ENCODE measurements at regions not wholly inside any gene's neighbourhood (a gene's known extent, or its start where the extent isn't known, plus 50 kb on each side); places are given as distances from the start of the nearest gene placed in this dataset.

DNA sequence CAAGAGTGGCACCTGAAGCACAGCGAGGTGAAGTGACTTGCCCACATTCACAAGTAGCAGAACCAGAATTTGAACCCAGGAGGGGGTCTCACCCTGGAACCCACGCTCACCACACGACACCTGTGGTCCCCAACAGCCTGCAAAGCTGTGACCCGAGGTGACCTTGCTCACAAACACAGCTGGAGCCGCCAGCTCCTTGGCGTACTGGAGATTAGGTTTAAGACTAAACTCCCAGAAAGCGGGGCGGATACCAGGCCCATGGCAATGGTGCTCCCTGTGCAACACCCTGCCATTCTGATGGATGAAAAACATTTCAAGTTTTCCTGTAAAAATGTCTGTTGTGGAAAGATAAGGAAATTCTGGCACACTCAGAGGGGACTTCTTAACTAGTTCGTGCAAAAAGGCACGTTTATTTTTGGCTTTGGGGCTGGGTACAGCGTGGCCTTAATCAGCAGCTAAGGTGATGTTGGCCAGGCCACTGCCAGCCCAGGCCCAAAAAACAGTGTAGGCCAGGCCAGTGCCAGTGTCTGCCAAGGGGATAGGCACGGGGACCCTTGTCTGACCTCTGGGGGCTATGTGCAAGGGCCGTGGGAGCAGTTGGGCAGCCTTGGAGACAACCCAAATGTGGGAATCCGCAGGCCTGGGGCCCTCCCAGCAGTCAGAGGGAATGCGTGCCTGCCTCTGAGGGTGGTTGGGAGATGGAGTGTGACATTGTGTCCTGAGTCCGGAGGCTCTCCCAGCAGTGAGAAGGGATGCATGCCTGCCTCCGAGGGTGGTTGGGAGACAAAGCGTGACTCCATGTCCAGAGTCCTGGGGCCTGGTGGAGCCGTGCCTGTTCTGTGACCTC is 185.0 kb upstream of the HS6ST1 start:
- DNase-seq (no peak), ATAC-seq (no peak)
- Mint-ChIP-seq H3K4me3 (no peak overlapping the region), H3K36me3 (ENCODE audit: insufficient read depth) (no peaks in the 10 kb centered on the region), H3K27me3 (ENCODE audit: low read depth) (peaks cover 7% of the 10 kb centered on the region), H3K4me1 (ENCODE audit: low read depth) (no peaks in the 10 kb centered on the region), H3K9me3 (no peaks in the 10 kb centered on the region)

DNA sequence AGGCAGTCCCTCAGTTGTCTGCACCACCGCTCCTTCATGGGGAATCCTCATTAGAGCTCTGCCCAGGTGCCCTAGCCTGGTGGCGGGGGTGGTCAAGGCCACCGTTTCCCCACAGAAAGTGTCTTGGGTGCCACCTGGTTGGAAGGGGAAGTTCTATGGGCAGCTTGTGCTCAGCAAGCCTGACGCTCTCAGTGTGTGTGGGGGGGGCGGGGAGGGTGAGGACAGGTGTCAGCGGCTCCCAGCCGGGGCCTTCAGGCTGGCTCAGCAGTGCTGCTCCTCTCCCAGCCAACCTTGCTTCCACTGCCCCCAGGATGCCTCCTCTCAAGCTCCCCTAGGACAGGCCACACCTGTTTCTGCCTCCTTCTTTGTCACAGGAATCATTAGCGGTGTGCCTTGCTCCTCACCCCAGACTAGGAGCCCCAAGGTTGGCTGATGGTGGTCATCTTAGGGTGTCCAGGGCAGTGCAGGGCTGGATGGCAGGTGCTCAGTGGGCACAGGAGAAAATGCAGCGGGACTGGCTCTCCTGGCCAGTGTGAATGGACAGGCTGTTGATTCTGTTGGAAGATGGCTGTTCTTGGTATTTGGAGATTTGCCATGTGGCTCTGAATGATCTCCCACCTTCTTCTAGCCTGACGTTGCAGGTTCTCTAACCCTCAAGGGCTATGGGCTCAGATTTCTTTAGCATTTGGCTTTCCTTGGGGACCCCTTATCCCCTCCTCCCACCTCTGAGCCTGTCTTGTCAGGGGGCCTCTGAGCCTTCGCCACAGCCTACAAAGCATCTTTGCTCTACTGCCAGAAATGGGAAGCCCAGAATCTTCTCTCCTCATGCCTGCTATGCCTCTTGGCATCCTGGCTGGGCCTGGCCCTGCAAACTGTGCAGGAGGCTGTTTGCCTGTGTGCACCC is 185.8 kb upstream of the HS6ST1 start:
- Mint-ChIP-seq H3K9me3 (no peaks in the 10 kb centered on the region), H3K4me3 (no peak overlapping the region), H3K4me1 (ENCODE audit: low read depth) (no peaks in the 10 kb centered on the region), H3K36me3 (ENCODE audit: insufficient read depth) (no peaks in the 10 kb centered on the region), H3K27me3 (ENCODE audit: low read depth) (peaks cover 5% of the 10 kb centered on the region)
- ATAC-seq, result no peak
- no peak for DNase-seq

GRCh38 chr2:128505150-128505490 is 186.5 kb upstream of the HS6ST1 start:
- Mint-ChIP-seq H3K4me1 (ENCODE audit: low read depth) (no peaks in the 10 kb centered on the region), H3K4me3 (no peak overlapping the region), H3K27me3 (ENCODE audit: low read depth) (peaks cover 5% of the 10 kb centered on the region), H3K36me3 (ENCODE audit: insufficient read depth) (no peaks in the 10 kb centered on the region), H3K9me3 (no peaks in the 10 kb centered on the region)
- DNase-seq (no peak), ATAC-seq (no peak)

DNA sequence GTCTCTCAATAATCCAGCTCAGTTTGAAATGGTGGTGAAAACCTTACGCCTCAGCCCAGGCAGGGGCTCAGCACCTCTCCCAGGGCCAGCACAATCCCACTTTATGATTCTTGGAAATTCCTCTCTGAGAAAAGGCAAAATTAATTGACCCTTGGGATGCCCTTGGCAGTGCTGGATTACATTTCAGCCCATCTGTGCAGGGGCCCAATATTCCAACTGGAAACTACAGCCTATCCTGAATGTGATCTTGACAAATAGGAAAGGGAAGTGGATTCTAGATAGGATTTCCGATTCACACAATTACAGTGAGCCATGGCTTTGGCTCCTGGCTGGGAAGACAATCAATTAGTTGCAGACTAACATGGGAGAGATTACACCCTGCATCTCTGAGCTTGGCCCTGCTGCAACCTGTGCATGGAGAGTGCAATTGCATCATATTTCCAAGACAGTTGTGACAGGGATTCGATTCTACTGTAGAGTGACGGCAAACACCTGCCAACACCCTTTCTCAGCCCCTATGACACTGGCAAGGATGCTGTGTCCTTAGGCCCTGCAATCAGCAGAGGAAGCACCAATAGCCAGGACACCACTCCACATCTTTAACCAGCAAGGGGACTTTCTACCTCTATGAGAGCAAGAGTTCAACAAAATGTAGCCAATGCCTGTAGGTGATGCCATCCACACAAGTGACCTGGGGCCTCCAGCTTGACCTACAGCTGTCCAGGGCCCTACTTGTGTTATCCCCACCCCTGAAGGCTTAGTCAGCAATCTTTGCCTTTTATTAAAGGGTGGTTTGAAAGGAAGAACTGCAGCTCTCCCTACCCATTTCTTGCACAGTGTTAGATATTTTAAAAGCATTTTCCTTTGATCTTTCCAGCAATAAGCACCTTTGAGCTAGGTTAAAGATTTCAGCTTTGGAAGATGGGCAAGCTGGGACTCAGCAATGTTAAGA is 187.2 kb upstream of the HS6ST1 start:
- H3K4me3 Mint-ChIP-seq, result no peak overlapping the region
- H3K36me3 Mint-ChIP-seq (ENCODE audit: insufficient read depth), result no peaks in the 10 kb centered on the region
- peaks cover 5% of the 10 kb centered on the region for H3K27me3 Mint-ChIP-seq (ENCODE audit: low read depth)

DNA sequence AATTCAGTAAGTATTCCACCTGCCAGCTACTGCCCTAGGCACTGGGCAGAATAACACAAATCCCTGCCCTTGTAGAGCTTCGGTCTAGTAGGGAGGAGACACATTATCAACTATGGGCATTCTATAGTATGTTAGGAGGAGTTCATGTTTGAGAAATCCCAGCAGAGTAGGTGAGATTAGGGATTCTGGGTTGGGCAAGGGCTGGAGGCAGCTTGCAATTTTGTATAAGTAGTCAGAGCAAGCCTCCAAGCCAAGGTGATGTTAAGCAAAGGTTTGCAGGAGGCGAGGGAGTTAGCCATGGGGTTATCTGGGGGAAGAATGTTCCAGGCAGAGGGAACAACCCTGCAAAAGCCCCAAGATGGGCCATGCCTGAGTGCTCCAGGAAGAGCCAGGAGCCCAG is 187.9 kb upstream of the HS6ST1 start:
- DNase-seq, result no peak
- ATAC-seq, result no peak
- Mint-ChIP-seq H3K9me3 (no peaks in the 10 kb centered on the region), H3K4me3 (no peak overlapping the region), H3K36me3 (ENCODE audit: insufficient read depth) (no peaks in the 10 kb centered on the region), H3K27me3 (ENCODE audit: low read depth) (peaks cover 5% of the 10 kb centered on the region), H3K4me1 (ENCODE audit: low read depth) (no peaks in the 10 kb centered on the region)

More for the DNA sequence above, 187.2 kb upstream of the HS6ST1 start:
- H3K9me3 Mint-ChIP-seq, result no peaks in the 10 kb centered on the region
- DNase-seq (no peak), ATAC-seq (no peak)
- no peaks in the 10 kb centered on the region for H3K4me1 Mint-ChIP-seq (ENCODE audit: low read depth)

DNA sequence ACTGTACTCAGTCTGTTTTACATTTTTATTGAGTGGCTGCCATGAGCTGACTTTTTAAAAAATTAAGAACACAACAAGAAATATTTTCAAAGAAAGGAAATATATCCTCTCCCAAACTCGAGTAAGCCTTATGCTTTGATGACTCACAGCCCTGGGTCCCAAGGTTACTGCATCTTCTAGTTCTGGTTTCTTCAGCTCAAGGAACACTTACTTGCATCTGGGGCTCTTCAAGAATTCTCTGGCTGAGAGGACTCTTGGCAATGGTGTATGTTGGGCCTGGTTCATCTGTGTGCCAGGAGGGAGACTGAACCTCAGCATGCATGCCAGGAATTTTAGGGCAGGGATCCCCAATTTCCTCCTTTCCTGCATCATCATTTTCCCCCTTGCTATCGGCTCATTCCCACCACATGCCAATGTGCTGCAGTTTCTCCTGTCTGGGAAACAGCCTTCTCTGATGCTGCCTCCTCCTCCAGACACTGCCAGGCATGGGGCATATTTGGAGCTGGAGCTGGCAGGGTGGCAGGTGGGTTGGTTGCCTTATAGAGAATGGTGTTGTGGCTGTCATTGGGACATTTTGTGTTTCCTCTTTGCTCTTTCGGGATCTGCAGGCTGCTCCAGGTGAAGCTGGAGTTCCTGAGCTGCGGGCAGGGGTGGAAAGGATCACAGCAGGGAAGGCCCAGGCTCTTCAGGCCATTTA is 192.2 kb upstream of the HS6ST1 start:
- H3K36me3 Mint-ChIP-seq (ENCODE audit: insufficient read depth), result no peaks in the 10 kb centered on the region
- no peaks in the 10 kb centered on the region for H3K9me3 Mint-ChIP-seq
- no peaks in the 10 kb centered on the region for H3K27me3 Mint-ChIP-seq (ENCODE audit: low read depth)
- no peak for DNase-seq
- no peaks in the 10 kb centered on the region for H3K4me1 Mint-ChIP-seq (ENCODE audit: low read depth)
- ATAC-seq, result no peak
- H3K4me3 Mint-ChIP-seq, result no peak overlapping the region

GRCh38 chr2:128511731-128512378 is 193.2 kb upstream of the HS6ST1 start:
- no peaks in the 10 kb centered on the region for H3K27me3 Mint-ChIP-seq (ENCODE audit: low read depth)
- no peaks in the 10 kb centered on the region for H3K4me1 Mint-ChIP-seq (ENCODE audit: low read depth)
- ATAC-seq (no peak), DNase-seq (no peak)
- H3K9me3 Mint-ChIP-seq, result no peaks in the 10 kb centered on the region
- H3K36me3 Mint-ChIP-seq (ENCODE audit: insufficient read depth), result no peaks in the 10 kb centered on the region
- no peak overlapping the region for H3K4me3 Mint-ChIP-seq

DNA sequence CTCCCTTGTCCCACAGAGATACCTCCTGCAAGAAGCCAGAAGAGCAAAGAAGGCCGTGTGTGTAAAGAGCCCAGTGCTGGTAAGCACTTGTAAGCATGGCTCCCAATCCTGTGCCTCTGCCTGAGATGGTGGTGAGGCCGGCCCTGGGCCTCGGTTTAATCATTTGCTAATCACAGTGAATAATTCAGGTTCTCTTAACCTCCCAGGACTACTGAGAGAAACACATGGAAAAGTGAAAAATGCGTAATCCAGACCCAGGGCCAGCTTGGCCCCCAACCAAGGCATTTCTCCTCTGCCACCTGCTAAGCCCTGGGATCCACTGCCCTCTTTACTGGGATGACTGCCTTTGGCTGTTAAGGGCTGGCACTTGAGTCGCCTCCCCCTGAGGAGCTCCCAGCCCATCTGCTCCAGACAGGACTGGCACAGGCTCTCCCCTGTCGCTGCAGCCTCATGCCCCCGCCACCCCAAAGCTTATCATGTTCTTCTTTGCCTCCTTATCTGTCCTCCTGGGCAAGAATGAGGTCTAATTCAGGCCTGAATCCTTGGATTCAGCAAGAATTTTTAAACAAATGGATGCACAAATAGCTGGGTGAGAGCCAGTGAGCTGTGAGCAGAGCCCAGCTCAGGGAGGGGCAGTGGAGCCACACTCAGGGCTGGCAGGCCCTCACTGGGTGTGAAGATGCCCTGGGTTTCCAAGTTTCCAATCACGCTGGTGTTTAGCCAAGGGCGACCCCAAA is 193.9 kb upstream of the HS6ST1 start:
- ATAC-seq, result no peak
- H3K27me3 Mint-ChIP-seq (ENCODE audit: low read depth), result no peaks in the 10 kb centered on the region
- DNase-seq, result no peak
- no peaks in the 10 kb centered on the region for H3K4me1 Mint-ChIP-seq (ENCODE audit: low read depth)
- H3K36me3 Mint-ChIP-seq (ENCODE audit: insufficient read depth), result no peaks in the 10 kb centered on the region
- no peak overlapping the region for H3K4me3 Mint-ChIP-seq
- no peaks in the 10 kb centered on the region for H3K9me3 Mint-ChIP-seq

GRCh38 chr2:128513116-128513960 is 194.7 kb upstream of the HS6ST1 start:
- DNase-seq (no peak), ATAC-seq (no peak)
- Mint-ChIP-seq H3K4me3 (no peak overlapping the region), H3K9me3 (no peaks in the 10 kb centered on the region), H3K27me3 (ENCODE audit: low read depth) (no peaks in the 10 kb centered on the region), H3K36me3 (ENCODE audit: insufficient read depth) (no peaks in the 10 kb centered on the region), H3K4me1 (ENCODE audit: low read depth) (no peaks in the 10 kb centered on the region)

- DNase-seq (no peak), ATAC-seq (no peak)
- Mint-ChIP-seq H3K27me3 (ENCODE audit: low read depth) (no peaks in the 10 kb centered on the region), H3K36me3 (ENCODE audit: insufficient read depth) (no peaks in the 10 kb centered on the region), H3K4me3 (no peak overlapping the region), H3K9me3 (no peaks in the 10 kb centered on the region), H3K4me1 (ENCODE audit: low read depth) (no peaks in the 10 kb centered on the region)
These were observed 195.3 kb upstream of the HS6ST1 start for GRCh38 chr2:128513961-128514283.

GRCh38 chr2:128514555-128514955 is 195.9 kb upstream of the HS6ST1 start:
- Mint-ChIP-seq H3K9me3 (no peaks in the 10 kb centered on the region), H3K4me3 (no peak overlapping the region), H3K36me3 (ENCODE audit: insufficient read depth) (no peaks in the 10 kb centered on the region), H3K27me3 (ENCODE audit: low read depth) (no peaks in the 10 kb centered on the region), H3K4me1 (ENCODE audit: low read depth) (no peaks in the 10 kb centered on the region)
- DNase-seq, result no peak
- no peak for ATAC-seq

DNA sequence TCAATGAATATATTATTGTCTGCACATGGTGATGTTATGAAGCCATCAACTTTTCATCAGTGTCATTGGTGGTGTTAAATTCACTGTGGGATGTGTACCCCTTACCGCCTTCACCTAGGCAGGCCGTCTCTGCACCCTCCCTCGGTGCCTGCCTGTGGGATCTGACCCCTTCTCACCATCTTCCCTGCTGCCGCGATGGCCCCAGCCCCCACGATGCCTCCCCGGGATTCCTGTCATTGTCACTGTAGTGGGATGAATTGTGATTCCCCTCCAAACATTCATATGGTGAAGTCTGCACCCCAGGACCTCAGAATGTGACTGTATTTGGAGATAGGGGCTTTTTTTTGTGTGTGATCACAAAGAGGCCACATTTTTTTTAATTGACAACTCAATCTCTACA is 198.3 kb upstream of the HS6ST1 start:
- DNase-seq, result no peak
- Mint-ChIP-seq H3K9me3 (no peaks in the 10 kb centered on the region), H3K36me3 (ENCODE audit: insufficient read depth) (no peaks in the 10 kb centered on the region), H3K4me3 (no peak overlapping the region), H3K27me3 (ENCODE audit: low read depth) (no peaks in the 10 kb centered on the region), H3K4me1 (ENCODE audit: low read depth) (no peaks in the 10 kb centered on the region)
- no peak for ATAC-seq

Measured in activated T-cell treated with anti-CD3 and anti-CD28 coated beads, Interleukin-2, amount 50 U/mL, for 4 hours (primary cell).